HG02610 (cell line): ENCODE measurements at regions not wholly inside any gene's neighbourhood (a gene's known extent, or its start where the extent isn't known, plus 50 kb on each side); places are given as distances from the start of the nearest gene placed in this dataset.

ENCODE experiments used
- ATAC-seq: cut with Tn5 transposase; IDR thresholded peaks from one replicate; pipeline ENCODE4 v1.9.1; 2021; ENCODE audit warnings: mild to moderate bottlenecking, moderate library complexity; ENCODE audit not compliant: unreplicated experiment

DNA sequence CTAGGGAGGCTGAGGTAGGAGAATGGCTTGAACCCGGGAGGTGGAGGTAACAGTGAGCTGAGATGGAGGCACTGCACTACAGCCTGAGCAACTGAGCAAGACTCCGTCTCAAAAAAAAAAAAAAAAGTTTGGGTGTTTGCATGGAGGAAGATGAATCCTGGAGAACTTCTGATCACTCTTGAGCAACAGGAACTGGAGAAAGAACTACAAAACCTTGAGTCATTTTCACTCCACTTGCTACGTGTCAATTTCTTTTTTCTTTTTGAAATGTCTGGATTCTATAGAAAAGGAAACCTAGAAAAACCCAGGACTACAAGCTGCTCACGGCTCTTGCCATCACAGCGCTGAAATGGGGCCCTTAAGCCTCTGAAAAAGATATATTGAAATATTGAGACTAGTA lies 189.6 kb upstream of the NRP1 start:
- no peak for ATAC-seq

DNA sequence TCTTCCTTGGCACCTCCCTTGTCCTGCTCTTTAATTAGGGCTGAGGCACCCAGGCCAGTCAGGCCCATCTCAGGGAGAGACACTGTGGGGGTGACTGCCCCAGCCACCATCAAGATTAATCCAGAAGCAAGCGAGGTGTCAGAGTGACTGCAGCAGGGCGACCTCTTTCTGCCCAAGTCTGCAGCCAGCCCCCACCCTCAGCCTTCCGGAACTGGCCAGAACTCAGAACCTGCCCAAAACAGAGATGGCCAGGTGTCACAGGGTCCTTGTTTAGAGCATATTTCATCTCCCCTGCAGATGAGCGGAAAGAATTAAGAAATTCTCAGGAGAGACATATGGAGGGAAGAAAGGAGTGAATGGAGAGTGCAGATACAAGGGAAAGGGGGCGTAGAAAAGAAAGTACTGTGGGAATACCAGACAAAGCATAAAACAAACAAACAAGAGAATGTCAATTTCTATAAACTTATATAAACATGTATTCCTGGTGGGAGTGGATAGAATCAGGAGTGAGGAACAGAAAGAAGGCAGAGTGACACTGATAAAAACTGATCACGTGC lies 188.8 kb upstream of the NRP1 start:
- no peak for ATAC-seq

DNA sequence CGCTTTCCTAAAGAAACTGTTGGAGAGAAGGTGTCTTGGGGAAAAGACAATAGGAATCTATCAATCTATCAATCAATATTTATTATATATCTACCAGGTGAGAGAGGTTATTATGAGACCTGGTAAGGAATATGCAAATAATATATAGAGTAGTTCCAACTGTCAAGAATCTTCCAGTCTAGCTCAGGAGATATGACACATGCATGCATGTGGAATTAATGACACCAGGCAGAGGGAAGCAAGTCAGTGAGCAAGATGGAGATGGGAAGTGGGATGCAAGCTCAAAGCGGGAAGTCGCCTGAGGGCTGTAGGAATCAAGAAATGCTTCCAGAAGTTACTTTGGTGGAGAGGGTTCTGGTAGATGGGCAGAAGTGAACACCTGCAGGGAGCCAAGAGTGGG lies 187.4 kb upstream of the NRP1 start:
- ATAC-seq, result no peak

DNA sequence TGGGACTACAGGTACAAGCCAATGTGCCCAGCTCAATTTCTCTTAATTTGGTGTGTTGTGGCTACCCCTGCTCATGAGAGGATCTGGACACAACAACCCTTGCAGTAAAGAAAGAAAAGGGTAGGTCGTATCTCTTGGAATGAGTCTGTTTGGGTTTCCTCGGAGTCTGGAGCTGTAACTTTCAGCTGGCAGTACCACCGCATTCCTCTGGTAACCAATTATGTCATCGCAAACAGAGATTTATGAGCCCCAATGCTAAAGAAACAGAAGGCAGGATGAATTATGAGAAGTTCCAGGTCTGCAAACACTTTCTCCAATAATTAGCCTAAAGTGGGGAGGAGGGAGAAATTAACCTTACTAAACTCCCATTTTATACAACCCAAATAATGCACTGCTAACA lies 186.6 kb upstream of the NRP1 start:
- no peak for ATAC-seq

DNA sequence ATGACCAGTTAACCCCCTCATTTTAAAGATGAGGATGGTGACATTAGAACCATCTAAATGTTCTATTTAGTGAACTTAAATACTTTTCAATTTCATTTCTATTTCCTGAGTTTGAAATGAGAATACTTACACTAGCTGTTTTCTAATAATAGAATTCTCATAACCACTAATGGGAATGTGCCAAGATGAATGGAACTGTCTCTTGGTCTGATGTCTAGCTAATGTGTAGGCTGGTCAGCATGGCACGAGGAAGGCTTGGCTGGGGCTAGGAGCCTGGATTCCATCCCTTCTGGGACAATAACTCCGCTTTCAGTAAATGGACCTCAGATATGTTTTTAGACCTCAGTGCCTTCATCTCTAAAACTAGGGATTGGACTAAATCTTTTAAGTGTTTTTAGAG lies 185.8 kb upstream of the NRP1 start:
- ATAC-seq, result no peak

- no peak for ATAC-seq
Measured at GRCh38 chr10:33519130-33519860, 184.8 kb upstream of the NRP1 start.

DNA sequence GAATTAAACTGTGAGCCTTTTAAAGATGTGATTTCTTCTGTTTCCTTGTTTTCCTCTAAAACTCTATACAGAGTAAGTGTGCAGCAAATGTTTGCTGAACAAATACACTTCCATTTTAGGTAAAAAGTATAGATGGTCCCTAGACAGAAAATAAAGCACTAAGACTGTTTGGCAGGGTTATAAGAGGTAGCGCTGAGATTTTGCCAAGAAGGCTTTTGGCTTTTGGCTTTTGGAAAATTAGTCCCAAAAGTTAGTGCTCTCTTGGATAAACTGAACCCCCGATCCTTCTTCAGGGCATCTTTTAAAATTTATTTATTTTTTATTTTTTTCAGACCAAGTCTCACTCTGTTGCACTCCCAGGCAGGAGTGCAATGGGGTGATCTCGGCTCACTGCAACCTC lies 175.7 kb upstream of the NRP1 start:
- ATAC-seq, result no peak

DNA sequence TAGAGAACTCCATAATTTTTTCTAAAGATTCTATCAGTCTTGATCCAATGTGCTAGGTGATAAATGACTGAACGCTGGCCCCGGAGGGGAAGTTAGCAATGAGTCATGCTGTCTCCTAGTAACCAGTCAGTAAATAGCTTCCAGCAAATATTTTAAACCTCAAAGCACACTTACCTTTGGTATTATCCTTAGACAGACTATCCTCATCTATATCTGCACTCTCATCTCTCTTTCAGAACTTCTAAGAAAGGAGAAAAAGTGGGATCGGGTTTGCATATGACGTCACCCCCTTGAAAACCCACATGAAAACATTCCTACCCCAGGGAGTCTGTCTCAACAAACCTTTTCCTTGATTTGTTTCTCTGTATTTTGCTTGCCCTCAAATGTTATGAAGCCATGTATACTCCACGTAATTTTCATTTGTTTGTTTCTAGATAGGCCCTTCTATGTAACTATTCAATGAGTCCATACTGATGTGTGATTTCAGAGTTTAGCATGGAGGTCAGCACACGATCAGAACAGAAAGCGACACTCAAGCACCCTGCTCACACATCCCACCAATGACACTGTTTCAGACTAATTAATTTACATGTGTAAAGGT lies 174.9 kb upstream of the NRP1 start:
- ATAC-seq, result peak; percentile 90

DNA sequence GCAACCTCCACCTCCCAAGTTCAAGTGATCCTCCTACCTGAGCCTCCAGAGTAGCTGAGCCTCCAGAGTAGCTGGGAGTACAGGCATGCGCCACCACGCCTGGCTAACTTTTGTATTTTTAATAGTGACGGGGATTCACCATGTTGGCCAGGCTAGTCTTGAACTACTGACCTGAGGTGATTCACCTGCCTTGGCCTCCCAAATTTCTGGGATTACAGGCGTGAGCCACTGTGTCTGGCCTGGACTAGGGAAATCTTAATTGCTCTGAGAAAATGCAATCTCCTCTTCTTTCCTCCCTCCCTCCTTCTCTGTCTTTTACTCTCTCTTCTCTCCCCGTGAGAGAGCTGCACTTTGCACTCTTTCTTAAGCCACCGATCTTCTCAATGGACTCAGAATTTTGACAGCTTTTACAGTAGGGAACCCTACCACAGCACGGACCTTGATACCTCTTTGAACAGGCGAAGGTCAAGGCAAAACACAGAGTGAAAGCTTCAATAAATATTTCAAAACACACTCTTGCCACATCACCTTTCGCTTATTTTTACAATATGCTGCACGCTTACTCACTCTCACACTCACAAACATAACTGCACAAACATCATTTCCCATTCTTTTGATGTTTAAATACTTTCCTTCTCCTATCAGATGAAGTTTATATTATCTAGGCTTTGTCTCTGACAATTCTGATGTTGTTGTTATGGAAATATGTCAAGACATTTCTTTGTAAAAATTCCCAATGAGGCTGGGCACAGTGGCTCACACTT lies 173.4 kb upstream of the NRP1 start:
- no peak for ATAC-seq

DNA sequence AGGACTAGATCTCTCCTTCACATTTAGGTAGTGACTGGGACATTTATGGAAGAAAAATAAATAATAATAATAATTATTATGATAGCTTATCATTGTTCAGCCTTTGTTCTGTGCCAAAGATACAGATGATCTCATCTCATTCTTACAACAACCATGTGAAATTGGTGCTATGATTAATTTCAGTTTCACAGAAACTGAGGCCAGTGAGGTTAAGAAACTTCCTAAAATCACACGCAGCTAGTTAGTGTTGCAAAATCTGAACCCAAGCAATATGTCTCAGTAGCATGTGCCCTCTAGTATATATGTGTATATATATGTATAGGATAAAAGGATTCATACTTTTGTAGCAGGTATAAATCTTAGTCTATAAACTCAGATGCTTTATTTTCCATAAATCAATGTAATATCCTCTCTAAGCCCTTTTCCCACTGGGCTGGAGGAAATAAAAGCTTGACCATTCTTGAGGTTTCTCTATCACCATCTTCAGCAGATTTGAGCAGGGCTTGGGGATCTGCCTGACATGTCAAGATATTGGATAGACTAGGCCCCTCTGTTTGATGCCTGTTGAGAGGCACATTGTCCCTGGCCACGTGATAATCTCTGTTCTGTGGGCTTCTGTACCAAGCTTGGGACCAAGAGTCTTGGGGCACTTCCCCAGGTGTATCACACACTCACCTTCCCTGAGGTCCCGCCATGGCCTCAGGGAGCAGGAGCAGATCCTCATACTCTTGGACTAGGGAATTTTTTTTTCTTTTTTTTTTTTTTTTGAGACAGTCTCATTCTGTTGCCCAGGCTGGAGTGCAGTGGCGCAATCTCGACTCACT lies 172.6 kb upstream of the NRP1 start:
- peak; percentile 75 for ATAC-seq

GRCh38 chr10:33506391-33506790 lies 171.9 kb upstream of the NRP1 start:
- no peak for ATAC-seq

- ATAC-seq, result no peak
Measured at GRCh38 chr10:33501161-33501560, 166.7 kb upstream of the NRP1 start.

DNA sequence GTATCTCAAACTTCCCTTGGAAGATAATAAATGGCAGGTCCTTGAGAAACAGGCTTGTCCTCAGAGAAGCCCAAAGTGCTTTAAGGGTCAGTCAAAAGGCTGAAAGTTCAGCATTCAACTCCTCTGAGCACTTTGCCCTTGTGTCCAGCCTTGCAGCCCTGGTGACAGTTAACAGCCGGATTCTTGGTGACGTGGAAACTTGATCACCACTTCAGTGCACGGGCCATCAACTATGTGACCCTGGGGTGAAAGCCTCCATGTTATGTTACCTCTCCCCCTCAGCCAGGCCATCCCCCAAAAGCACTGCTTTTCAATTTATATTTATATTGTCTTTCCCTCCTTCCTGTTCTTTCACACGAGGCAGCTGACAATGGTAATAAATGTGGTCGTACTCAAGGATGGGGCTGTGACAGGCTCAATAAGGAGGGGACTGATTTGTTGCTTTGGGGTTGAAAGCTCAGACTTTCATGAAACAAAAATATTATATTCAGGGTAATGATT lies 164.0 kb upstream of the NRP1 start:
- no peak for ATAC-seq

GRCh38 chr10:33497338-33497737 lies 162.9 kb upstream of the NRP1 start:
- ATAC-seq, result no peak

GRCh38 chr10:33496096-33496495 lies 161.6 kb upstream of the NRP1 start:
- no peak for ATAC-seq

- no peak for ATAC-seq
Measured at GRCh38 chr10:33494694-33495265, 160.3 kb upstream of the NRP1 start.

GRCh38 chr10:33493978-33494377 lies 159.5 kb upstream of the NRP1 start:
- ATAC-seq, result no peak

DNA sequence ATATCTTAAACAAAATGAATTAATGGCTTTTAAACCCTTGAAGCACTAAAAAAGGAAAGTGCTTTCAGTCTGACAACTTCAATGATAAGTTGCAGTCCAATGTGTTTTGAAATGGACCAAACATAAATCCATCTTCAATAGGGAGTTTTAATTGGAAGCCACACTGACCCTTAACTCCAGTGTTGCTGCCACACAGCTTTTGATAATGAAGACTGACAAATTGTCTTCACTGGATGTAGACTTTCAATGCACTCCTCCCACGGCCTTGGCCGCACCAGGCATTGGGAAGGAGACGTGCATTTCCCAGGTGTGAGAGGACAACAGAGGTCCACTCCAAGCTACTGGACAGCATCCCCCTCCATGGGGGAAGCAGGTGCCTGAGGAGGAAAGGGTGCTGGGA lies 159.0 kb upstream of the NRP1 start:
- no peak for ATAC-seq

- ATAC-seq, result no peak
Measured at GRCh38 chr10:33492701-33493345, 158.4 kb upstream of the NRP1 start.
